HG03159 (cell line): ENCODE measurements at regions not wholly inside any gene's neighbourhood (a gene's known extent, or its start where the extent isn't known, plus 50 kb on each side); places are given as distances from the start of the nearest gene placed in this dataset.
A peak's percentile ranks its signal among the peaks of the same experiment; 100 is the strongest.
"Not testable (repeated sequence)": the region's sequence is repeated elsewhere in the genome, so short reads cannot be mapped to it uniquely, and the experiment has no call there.

ENCODE experiments used
- ATAC-seq: cut with Tn5 transposase; IDR thresholded peaks from one replicate; pipeline ENCODE4 v1.9.1; 2021; ENCODE audit warnings: mild to moderate bottlenecking, moderate library complexity; ENCODE audit not compliant: unreplicated experiment

DNA sequence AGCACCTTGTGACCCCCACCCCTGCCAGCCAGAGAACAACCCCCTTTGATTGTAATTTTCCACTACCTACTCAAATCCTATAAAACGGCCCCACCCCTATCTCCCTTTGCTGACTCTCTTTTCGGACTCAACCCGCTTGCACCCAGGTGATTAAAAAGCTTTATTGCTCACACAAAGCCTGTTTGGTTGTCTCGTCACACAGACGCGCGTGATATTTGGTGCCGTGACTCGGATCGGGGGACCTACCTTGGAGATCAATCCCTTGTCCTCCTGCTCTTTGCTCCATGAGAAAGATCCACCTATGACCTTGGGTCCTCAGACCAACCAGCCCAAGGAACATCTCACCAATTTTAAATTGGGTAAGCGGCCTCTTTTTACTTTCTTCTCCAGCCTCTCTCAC is 995.0 kb upstream of the LCORL start:
- ATAC-seq: not testable (repeated sequence)

- ATAC-seq: no peak
These were observed 993.0 kb upstream of the LCORL start for GRCh38 chr4:19014594-19014993.

- ATAC-seq: no peak
These were observed 989.2 kb upstream of the LCORL start for GRCh38 chr4:19010761-19011160.

DNA sequence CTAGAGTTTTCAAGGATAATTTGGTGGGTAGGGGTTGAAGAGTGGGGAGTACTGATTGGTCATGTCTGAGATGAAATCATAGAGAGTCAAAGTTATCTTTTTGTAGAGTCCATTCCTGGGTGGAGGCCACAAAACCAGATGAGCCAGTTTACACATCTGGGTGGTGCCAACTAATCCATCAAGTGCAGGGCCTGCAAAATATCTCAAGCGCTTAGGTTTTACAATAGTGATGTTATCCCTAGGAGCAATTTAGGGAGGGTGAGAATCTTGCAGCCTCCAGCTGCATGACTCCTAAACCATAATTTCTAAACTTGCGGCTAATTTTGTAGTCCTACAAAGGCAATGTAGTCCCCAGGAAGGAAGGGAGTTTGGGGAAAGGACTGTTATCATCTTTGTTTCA is 988.3 kb upstream of the LCORL start:
- ATAC-seq: no peak

GRCh38 chr4:19005211-19005610 is 983.7 kb upstream of the LCORL start:
- ATAC-seq: no peak

GRCh38 chr4:19002170-19002569 is 980.6 kb upstream of the LCORL start:
- no peak for ATAC-seq

GRCh38 chr4:18999595-18999994 is 978.0 kb upstream of the LCORL start:
- ATAC-seq: no peak

DNA sequence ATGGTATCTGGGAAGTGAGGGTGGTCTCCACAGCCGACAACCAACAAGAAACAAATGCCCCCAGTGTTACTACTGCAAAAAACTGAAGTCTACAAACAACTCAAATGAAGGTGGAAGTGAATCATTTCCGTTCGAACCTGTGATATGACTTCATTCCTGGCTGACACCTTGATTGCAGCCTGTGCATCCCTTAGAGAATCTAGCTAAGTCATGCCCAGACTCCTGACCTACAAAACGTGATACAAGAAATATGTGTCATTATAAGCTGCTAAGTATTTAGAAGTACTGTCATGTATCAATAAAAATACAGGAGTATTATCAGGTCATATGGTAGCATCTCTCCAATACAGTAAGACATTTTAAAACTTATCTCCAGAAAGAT is 959.7 kb upstream of the LCORL start:
- no peak for ATAC-seq

DNA sequence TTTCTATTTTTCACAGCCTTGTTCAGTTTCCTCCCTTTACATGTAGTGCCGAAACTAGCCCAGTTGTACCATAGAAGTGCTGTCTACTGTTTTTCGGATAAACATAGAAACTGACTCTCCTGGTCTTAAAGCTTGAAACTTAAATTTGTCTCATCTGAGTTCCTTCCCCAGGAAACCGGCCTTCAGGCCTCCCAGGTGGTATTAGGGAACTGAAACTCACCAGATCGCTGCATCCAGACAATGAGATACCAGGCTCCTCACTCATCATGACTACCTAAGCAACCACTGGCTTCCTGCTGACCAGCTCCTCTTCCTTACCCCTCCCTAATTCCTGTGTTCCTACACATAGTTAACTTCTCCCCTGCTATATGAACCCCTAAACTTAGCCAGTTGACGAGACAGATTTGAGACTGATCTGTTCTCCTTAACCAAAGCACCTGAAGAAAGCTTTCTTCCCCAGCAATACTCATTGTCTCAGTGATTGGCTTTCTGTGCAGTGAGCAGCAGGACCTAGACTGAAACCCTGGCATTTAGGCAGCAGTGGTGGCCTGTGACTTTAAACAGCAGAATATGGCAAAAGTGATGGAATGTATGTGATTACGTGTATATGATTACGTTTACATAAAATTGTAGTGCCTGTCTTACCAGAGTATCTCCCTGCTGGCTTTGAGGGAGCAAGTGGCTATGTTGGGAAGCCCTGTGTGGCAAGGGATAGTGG is 959.1 kb upstream of the LCORL start:
- ATAC-seq: peak; percentile 96

DNA sequence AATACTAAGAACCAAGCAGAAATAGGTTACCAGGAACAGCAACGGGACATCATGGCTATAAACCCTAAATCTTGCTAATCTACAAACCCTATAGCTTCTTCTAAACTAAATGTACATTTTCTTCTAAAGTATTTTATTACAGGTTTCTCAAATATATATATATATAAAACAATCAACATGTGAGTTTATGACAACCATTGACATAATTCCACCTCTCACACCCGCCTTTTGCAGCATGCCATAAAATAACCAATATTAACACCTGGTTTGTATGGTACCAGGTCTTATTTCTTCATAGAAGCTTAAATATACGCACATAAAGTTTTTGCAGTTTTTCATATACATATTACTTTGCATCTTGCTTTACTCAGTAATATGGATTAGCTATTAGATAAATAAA is 955.3 kb upstream of the LCORL start:
- ATAC-seq: no peak

DNA sequence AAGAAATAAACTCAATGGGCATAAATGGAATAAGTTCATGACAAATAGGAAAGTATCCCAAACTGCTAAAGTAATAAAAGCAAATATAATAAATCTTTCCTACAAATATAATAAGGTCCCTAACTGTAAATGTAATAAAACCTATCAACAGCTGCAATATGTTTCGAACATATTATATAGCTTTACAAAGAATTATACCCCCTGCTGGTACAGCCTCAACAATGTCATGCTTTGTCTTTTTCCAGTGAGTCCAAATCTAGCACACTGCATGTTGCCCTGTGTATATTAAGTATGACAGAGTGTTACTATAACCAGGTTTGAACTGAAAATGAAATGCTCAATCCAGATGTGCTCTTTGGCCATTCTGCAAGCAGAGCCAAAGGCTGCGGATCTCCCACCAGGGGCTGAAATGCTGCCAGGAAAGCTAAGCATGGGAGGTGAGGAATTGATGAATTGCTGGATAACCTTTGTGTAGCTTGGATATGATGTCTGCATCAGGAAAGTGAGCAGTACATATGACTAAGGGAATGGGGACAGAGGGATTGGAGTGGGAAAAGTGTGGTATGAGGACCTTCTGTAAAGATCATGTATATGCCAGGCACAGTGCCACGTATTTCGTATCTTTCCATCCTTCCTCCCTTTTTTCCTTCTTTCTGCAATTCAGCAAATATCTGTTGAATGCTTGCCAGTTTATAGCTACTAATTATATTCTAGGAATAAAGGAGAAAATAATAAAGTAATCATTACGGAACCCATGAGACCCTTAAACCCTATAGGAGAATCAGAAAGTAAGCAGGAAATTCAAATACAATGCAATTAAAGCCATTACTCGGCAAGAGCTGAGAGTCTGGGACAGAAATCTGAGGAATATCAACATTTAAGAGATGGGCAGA is 954.6 kb upstream of the LCORL start:
- ATAC-seq: no peak

DNA sequence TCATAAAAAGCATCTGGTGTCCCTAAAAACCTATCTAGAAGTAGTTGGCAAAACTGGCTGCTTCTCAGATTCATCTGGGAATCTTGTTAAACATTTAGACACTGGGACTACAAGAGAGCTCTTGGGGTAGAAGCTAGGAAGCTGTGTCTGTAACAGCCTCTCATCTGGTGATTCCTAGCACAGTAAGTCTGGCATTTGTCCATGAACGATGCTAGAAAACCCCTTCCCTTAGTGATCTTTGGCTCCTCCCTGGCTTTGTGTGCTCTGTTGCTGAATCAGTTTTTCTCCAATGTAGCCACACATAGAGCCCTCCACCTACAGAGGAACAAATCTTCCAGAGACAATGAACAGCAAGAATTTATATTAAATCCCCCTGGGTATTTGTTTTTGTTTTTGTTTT is 951.7 kb upstream of the LCORL start:
- ATAC-seq: no peak

DNA sequence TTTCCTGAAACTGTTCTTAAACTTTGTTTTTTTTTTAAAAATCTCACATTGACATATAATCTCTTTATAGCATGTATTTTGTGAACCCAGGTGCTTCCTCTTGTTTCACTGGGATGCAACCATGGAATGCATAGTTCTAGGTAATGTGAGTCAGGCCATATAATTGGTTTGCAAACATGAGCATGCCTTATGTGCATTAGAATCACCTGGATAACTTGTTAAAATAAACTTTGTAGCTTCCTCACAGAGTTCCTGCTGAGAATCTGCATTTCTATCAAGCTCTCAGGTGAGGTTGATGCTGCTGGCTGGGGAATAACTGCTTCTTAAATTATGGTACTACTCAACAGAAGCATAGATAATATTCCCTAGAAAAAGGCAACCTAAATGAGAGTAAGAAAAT is 940.3 kb upstream of the LCORL start:
- ATAC-seq: no peak

DNA sequence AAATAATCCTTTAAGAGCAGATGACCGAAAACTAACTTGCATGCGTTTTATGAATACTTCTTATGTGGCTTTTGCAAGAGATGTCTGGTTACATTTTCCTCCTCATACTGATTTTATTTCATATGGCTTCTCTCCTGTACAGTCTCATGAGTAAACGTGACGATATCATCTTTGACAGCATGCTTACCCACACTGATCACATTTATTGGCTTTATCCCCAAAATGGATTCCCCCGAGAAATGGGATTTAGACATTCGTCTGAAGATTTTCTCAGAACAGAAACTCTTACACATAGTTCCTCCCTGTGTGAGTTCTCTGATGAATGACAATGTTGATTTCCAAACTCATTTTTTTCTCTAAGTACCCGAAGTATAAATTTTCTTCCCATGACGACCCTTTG is 939.7 kb upstream of the LCORL start:
- ATAC-seq: no peak

DNA sequence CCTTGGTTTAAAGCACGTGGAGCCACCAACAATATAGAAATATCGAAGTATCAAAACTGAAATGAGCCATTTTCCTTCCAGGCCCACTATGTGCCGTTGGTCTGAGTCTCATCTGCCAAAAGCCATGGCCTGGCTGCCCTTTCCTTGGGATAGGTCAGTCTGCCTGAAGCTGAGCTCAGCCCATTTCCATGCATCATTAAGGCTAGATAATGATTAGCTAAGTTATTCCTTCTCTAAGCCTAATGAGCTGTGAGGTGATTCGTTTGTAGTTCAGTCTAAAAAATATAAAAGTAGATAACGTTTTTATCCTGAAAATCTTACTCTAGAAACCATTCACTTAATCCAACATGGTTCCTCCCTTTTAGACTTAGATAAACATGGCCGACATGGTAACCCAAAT is 936.2 kb upstream of the LCORL start:
- no peak for ATAC-seq

DNA sequence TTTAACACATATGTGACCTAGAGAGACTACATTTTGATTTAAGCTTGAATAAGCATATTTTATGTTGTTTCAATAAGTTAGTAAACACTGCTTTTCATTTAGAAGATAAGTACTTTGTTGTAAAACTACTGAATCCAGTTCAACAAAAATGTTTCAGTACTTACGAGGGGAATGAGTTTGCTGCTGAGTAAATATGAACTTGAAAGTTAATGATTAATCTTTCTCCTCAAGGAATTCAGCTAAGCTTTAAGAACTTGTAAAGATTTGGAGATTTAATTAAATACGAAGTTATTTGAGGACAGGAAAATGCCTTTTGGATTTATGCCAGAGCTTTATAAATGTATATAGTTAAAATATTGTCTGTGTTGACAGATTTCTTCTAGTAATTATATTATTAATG is 933.0 kb upstream of the LCORL start:
- no peak for ATAC-seq

- ATAC-seq: no peak
These were observed 932.1 kb upstream of the LCORL start for GRCh38 chr4:18953613-18954012.

DNA sequence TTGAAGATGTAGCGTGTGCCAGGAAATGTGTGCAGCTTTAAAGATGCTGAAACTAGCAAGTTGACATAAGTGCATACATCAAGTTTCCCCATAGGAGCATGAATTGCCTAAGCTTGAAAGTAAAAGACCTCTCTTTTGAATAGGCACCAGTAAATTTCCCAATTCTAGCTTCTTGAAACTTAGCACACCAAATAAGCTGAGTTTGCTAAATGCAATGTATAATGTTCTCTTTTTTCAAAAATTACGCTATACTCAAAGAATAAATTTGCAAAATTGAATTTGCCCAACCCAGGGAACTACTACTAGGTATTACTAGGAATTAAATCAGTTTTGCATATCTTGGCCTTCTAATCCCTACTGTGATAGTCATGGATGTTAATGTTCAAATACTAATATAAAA is 923.9 kb upstream of the LCORL start:
- ATAC-seq: no peak

DNA sequence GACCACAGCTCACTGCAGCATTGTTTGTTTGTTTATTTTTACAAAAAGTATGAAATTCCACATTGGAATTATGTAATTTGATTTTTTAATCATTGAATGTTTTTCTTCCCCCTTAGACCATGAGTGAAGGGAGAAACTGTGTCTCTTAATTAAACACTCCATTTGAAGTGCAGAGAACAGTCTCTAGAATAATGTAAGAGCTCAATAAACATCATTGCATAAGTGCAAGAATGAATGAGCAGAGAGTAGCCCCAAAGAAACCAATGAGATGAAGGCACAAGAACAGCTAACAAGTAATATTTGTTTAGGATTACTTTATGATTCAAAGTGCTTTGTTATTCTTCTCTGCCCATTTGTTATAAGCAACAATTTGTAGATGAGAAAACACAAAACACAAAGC is 921.3 kb upstream of the LCORL start:
- no peak for ATAC-seq

GRCh38 chr4:18938343-18939099 is 917.0 kb upstream of the LCORL start:
- ATAC-seq: no peak

GRCh38 chr4:18937746-18938145 is 916.2 kb upstream of the LCORL start:
- no peak for ATAC-seq

DNA sequence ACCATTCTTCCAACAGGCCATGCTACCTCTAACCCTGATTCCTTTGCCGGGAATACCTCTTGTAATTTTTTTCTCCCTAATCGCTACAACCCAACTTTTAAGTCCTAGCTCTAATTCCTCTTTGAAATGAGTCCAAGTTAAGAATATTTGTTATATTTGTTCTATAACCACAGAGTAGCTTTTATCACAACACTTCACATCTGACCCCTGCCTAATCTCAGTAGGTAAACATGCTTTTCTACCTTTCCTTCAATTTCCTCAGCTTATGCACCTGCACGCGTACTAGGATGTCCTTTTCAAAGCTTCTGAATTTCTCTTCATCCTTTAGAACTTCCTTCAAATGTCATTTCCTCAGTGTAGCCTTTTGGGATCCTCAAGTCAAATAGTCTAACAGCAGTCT is 915.5 kb upstream of the LCORL start:
- ATAC-seq: no peak
